HCT116 (cell line): ENCODE measurements at regions not wholly inside any gene's neighbourhood (a gene's known extent, or its start where the extent isn't known, plus 50 kb on each side); places are given as distances from the start of the nearest gene placed in this dataset.
A peak's percentile ranks its signal among the peaks of the same experiment; 100 is the strongest.

Experiments
- ATAC-seq: fragments of 200-7000 bp; cut with Tn5 transposase; 2 replicates; pipeline ENCODE4 v1.9.1; 2020; ENCODE audit warnings: mild to moderate bottlenecking, moderate library complexity
- BruUV-seq: library from RNA; stranded (reverse); fragments of 400-500 nt; replicated peaks from 2 replicates; lab custom pipeline; 2021; lab: Mats Ljungman, UMichigan
- CTCF ChIA-PET: fragments of 300-600 bp; sonication (Branson Sonifier 250); formaldehyde crosslinking; loops from one replicate; lab custom pipeline; 2021; ENCODE audit warnings: antibody characterized with exemption; lab: Charles Lee
- POLR2A ChIA-PET: fragments of 300-600, 350-600 bp; sonication (Branson Sonifier 250); formaldehyde crosslinking; loops from one replicate; lab custom pipeline; 2021; ENCODE audit warnings: antibody characterized with exemption; lab: Charles Lee
- RAD21 ChIA-PET, 2 experiments: fragments of 300-600 bp; sonication (Branson Sonifier 250); formaldehyde crosslinking; loops; one replicate each; lab custom pipeline; 2023; ENCODE audit warnings: low total read pairs in 2 of 2; ENCODE audit not compliant: uncharacterized antibody in 2 of 2, unreplicated experiment in 2 of 2, low non-redundant PET in 1 of 2; lab: Charles Lee
- DNase-seq: peaks from one replicate; pipeline ENCODE4 v3.0.0-alpha.2; 2010; ENCODE audit warnings: low read depth, low spot score
- H2AFZ ChIP-seq: fragments of 200-600 bp; shearing (Covaris generic), sonication (generic); 2 replicates; pipeline ENCODE4 v1.6.1; 2017; ENCODE audit warnings: low read depth, mixed run types, mixed read lengths, antibody characterized with exemption, low read length; ENCODE audit not compliant: poor library complexity, severe bottlenecking
- H3K27ac ChIP-seq: 2 replicates; pipeline ENCODE4 v1.5.1; 2012; ENCODE audit warnings: low read depth, low read length
- H3K27me3 ChIP-seq: fragments of 200-600 bp; sonication (generic); 2 replicates; pipeline ENCODE4 v1.6.1; 2016; ENCODE audit warnings: mixed run types, low read length, mixed read lengths; ENCODE audit not compliant: insufficient read depth
- H3K36me3 ChIP-seq, 2 experiments: fragments of 200-500 bp in 1 of 2; fragments of 200-600 bp in 1 of 2; sonication (Bioruptor generic) in 1 of 2; sonication (generic) in 1 of 2; 2 replicates each; pipeline versions ENCODE4 v1.5.1 to v1.6.1; 2014 to 2016; ENCODE audit warnings: low read length in 2 of 2, inconsistent platforms in 1 of 2, mixed read lengths in 1 of 2, mixed run types in 1 of 2; ENCODE audit not compliant: insufficient read depth in 2 of 2, control insufficient read depth in 1 of 2
- H3K4me1 ChIP-seq, 2 experiments: fragments of 200-600 bp in 1 of 2; sonication (generic) in 1 of 2; 2 replicates each; pipeline versions ENCODE4 v1.5.1 to v1.6.1; 2012 to 2017; ENCODE audit warnings: low read length in 2 of 2, inconsistent platforms in 1 of 2, mild to moderate bottlenecking in 1 of 2, mixed read lengths in 1 of 2, mixed run types in 1 of 2, moderate library complexity in 1 of 2; ENCODE audit not compliant: insufficient read depth in 2 of 2, control insufficient read depth in 1 of 2
- H3K4me2 ChIP-seq: fragments of 200-600 bp; sonication (generic); 2 replicates; pipeline ENCODE4 v1.6.1; 2017; ENCODE audit warnings: mixed run types, low read length, mixed read lengths
- H3K4me3 ChIP-seq, 2 experiments: fragments of 200-600 bp in 1 of 2; sonication (generic) in 1 of 2; replicated peaks in 1 of 2; 2 replicates each; pipeline ENCODE4 v1.5.1; 2011 to 2016; ENCODE audit warnings: low read length in 2 of 2, control low read depth in 1 of 2, low read depth in 1 of 2, mild to moderate bottlenecking in 1 of 2, mixed read lengths in 1 of 2, mixed run types in 1 of 2
- H3K79me2 ChIP-seq: fragments of 200-600 bp; sonication (generic); 2 replicates; pipeline ENCODE4 v1.6.1; 2017; ENCODE audit warnings: mild to moderate bottlenecking, mixed run types, low read length, moderate library complexity, mixed read lengths; ENCODE audit not compliant: insufficient read depth
- H3K9ac ChIP-seq: fragments of 200-600 bp; sonication (generic); 2 replicates; pipeline ENCODE4 v1.6.1; 2016; ENCODE audit warnings: low read length, mixed read lengths
- H3K9me2 ChIP-seq: fragments of 200-600 bp; sonication (generic), shearing (Covaris generic); 2 replicates; pipeline ENCODE4 v1.6.1; 2017; ENCODE audit warnings: mixed run types, mild to moderate bottlenecking, moderate library complexity; ENCODE audit not compliant: insufficient read depth
- H3K9me3 ChIP-seq, 2 experiments: fragments of 200-500 bp in 1 of 2; fragments of 200-600 bp in 1 of 2; sonication (Bioruptor generic) in 1 of 2; sonication (generic) in 1 of 2; 2 replicates each; pipeline ENCODE4 v1.6.1; 2014 to 2017; ENCODE audit warnings: low read length in 2 of 2, mixed read lengths in 2 of 2, inconsistent platforms in 1 of 2, low read depth in 1 of 2, mild to moderate bottlenecking in 1 of 2, mixed run types in 1 of 2, moderate library complexity in 1 of 2; ENCODE audit not compliant: control insufficient read depth in 1 of 2, insufficient read depth in 1 of 2
- H4K20me1 ChIP-seq: fragments of 200-600 bp; sonication (generic), shearing (Covaris generic); 2 replicates; pipeline ENCODE4 v1.6.1; 2017; ENCODE audit warnings: mixed run types, mild to moderate bottlenecking, moderate library complexity; ENCODE audit not compliant: insufficient read depth
- ATF3 ChIP-seq: IDR thresholded peaks from 2 replicates; pipeline ENCODE4 v1.6.1; 2012
- CBX3 ChIP-seq: IDR thresholded peaks from 2 replicates; pipeline ENCODE4 v1.6.1; 2012; ENCODE audit warnings: low read depth
- CTCF ChIP-seq, 3 experiments: fragments of 200-600 bp in 1 of 3; sonication (generic) in 1 of 3; IDR thresholded peaks in 2 of 3; conservative IDR thresholded peaks in 1 of 3; 2 replicates each; pipeline ENCODE4 v1.5.1; 2012 to 2017; ENCODE audit warnings: low read depth in 2 of 3, low read length in 2 of 3, antibody characterized with exemption in 1 of 3, borderline replicate concordance in 1 of 3, control low read depth in 1 of 3, mild to moderate bottlenecking in 1 of 3, mixed read lengths in 1 of 3, mixed run types in 1 of 3, moderate library complexity in 1 of 3; ENCODE audit not compliant: insufficient read depth in 1 of 3
- EGR1 ChIP-seq: IDR thresholded peaks from 2 replicates; pipeline ENCODE4 v1.6.1; 2012; ENCODE audit warnings: low read depth
- ELF1 ChIP-seq: IDR thresholded peaks from 2 replicates; pipeline ENCODE4 v1.6.1; 2012; ENCODE audit warnings: low read depth, borderline replicate concordance
- EZH2 ChIP-seq: fragments of 200-600 bp; sonication (generic); IDR thresholded peaks from 2 replicates; pipeline ENCODE4 v1.6.1; 2017; ENCODE audit warnings: antibody characterized with exemption, mixed run types
- EZH2phosphoT487 ChIP-seq: fragments of 200-600 bp; IDR thresholded peaks from 2 replicates; pipeline ENCODE4 v1.6.1; 2018; ENCODE audit warnings: antibody characterized with exemption, borderline replicate concordance
- JUND ChIP-seq: IDR thresholded peaks from 2 replicates; pipeline ENCODE4 v1.6.1; 2012
- MAX ChIP-seq: IDR thresholded peaks from 2 replicates; pipeline ENCODE4 v1.6.1; 2012
- POLR2AphosphoS5 ChIP-seq: IDR thresholded peaks from 2 replicates; pipeline ENCODE4 v1.6.1; 2011; ENCODE audit warnings: mild to moderate bottlenecking, low read depth, low read length, moderate library complexity
- SIN3A ChIP-seq: IDR thresholded peaks from 2 replicates; pipeline ENCODE4 v1.6.1; 2012; ENCODE audit warnings: low read depth
- SRF ChIP-seq: IDR thresholded peaks from 2 replicates; pipeline ENCODE4 v1.6.1; 2012; ENCODE audit warnings: low read depth
- ZBTB33 ChIP-seq: IDR thresholded peaks from 2 replicates; pipeline ENCODE4 v1.6.1; 2011; ENCODE audit warnings: mild to moderate bottlenecking, low read length, moderate library complexity; ENCODE audit not compliant: insufficient replicate concordance; ENCODE audit errors: extremely low read depth
- intact Hi-C: fragments of 100-400 bp; cut with micrococcal nuclease; formaldehyde crosslinking; loops from 2 replicates; pipeline ENCODE4 v1.10.0; 2022

GRCh38 chr3:30518872-30519271 lies 87.5 kb upstream of the TGFBR2 start:
- intact Hi-C loops = no loop called here
- Histone ChIP-seq H3K4me2 (no peak overlapping the region), H3K79me2 (no peaks in the 10 kb centered on the region), H2AFZ (peak overlapping the region; percentile 31), H3K36me3 (no peaks in the 10 kb centered on the region), H3K9me2 (no peaks in the 10 kb centered on the region)
- TF ChIP-seq MAX (no peak), ZBTB33 (no peak), EZH2phosphoT487 (no peak)
- TF ChIP-seq, all 23 proteins: peak for 0
- no TSS peak for BruUV-seq
- H3K27ac ChIP-seq = no peak overlapping the region
- ChIA-PET POLR2A (no interaction called here), CTCF (no interaction called here), RAD21 (no interaction called here)
- H3K4me3 ChIP-seq = no peak overlapping the region
- no peaks in the 10 kb centered on the region for H3K9me3 ChIP-seq
- no peak for ATAC-seq
- H3K4me1 ChIP-seq = no peaks in the 10 kb centered on the region
- no peaks in the 10 kb centered on the region for H3K27me3 ChIP-seq
- H3K9ac ChIP-seq = no peak overlapping the region
- DNase-seq = no peak
- no peaks in the 10 kb centered on the region for H4K20me1 ChIP-seq

- CTCF ChIA-PET = no interaction called here
- Histone ChIP-seq H3K4me1 (no peaks in the 10 kb centered on the region), H3K9me2 (no peaks in the 10 kb centered on the region), H3K4me2 (no peak overlapping the region), H2AFZ (peak overlapping the region; percentile 17), H3K27me3 (no peaks in the 10 kb centered on the region), H3K4me3 (no peak overlapping the region), H3K9ac (no peak overlapping the region), H3K27ac (no peak overlapping the region), H4K20me1 (no peaks in the 10 kb centered on the region), H3K79me2 (no peaks in the 10 kb centered on the region), H3K9me3 (no peaks in the 10 kb centered on the region), H3K36me3 (no peaks in the 10 kb centered on the region)
- DNase-seq (no peak), ATAC-seq (no peak)
- BruUV-seq = no TSS peak
- POLR2A ChIA-PET = no interaction called here
- TF ChIP-seq JUND (no peak), EZH2 (no peak), SRF (no peak), CTCF (IDR thresholded peaks at IDR 0.05 in 2 of 3, conservative IDR thresholded peaks at IDR 0.05 in 1 of 3; ENCODE audit: borderline replicate concordance in 1 of 3, insufficient read depth in 1 of 3, low read depth in 2 of 3, low read length in 2 of 3) (no peak), SIN3A (no peak), POLR2AphosphoS5 (no peak), CBX3 (no peak), ATF3 (no peak), EZH2phosphoT487 (no peak), ELF1 (no peak), EGR1 (no peak)
- intact Hi-C loops = no loop called here
- RAD21 ChIA-PET = no interaction called here
Observed at GRCh38 chr3:30520699-30521098, 85.7 kb upstream of the TGFBR2 start.
